AG04449 (cell line): ENCODE measurements at regions not wholly inside any gene's neighbourhood (a gene's known extent, or its start where the extent isn't known, plus 50 kb on each side); places are given as distances from the start of the nearest gene placed in this dataset.

ENCODE experiments used
- CTCF ChIA-PET: fragments of 350-600 bp; formaldehyde crosslinking; extraction: SDS; loops from one replicate; lab custom pipeline; 2021; ENCODE audit warnings: antibody characterized with exemption; lab: Yijun Ruan, JAX
- POLR2A ChIA-PET: fragments of 400-600, 350-600 bp; formaldehyde crosslinking; extraction: SDS; loops from one replicate; lab custom pipeline; 2020; ENCODE audit warnings: antibody characterized with exemption, inconsistent platforms; lab: Yijun Ruan, JAX
- DNase-seq: peaks from one replicate; pipeline ENCODE4 v3.0.0-alpha.2; 2010; ENCODE audit warnings: low read depth, low spot score
- H3K4me3 ChIP-seq: 2 replicates; pipeline ENCODE4 v1.5.1; 2011; ENCODE audit warnings: low read depth, mild to moderate bottlenecking, control low read depth, low read length
- TF ChIP-seq, protein P1 (sequence below): IDR thresholded peaks from one replicate; pipeline ENCODE4 v1.5.1; 2011; ENCODE audit warnings: mild to moderate bottlenecking, moderate library complexity, low read length, control low read depth, inconsistent platforms; ENCODE audit not compliant: insufficient read depth; ENCODE audit errors: missing control alignments

GRCh38 chr6:9594746-9595145, 820.1 kb downstream of the TFAP2A start:
- CTCF ChIA-PET, result no interaction called here

GRCh38 chr6:9593554-9593953, 821.3 kb downstream of the TFAP2A start:
- ChIA-PET CTCF (interaction anchor here (1.1 kb wide), 1 partner anchor 10 kb away, joined by 3 read pairs; no protein-coding TSS in a partner anchor), POLR2A (no interaction called here)
- no peak for DNase-seq
- TF ChIP-seq, protein P1, sequence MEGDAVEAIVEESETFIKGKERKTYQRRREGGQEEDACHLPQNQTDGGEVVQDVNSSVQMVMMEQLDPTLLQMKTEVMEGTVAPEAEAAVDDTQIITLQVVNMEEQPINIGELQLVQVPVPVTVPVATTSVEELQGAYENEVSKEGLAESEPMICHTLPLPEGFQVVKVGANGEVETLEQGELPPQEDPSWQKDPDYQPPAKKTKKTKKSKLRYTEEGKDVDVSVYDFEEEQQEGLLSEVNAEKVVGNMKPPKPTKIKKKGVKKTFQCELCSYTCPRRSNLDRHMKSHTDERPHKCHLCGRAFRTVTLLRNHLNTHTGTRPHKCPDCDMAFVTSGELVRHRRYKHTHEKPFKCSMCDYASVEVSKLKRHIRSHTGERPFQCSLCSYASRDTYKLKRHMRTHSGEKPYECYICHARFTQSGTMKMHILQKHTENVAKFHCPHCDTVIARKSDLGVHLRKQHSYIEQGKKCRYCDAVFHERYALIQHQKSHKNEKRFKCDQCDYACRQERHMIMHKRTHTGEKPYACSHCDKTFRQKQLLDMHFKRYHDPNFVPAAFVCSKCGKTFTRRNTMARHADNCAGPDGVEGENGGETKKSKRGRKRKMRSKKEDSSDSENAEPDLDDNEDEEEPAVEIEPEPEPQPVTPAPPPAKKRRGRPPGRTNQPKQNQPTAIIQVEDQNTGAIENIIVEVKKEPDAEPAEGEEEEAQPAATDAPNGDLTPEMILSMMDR, result no peak
- no peak overlapping the region for H3K4me3 ChIP-seq

More at GRCh38 chr6:9594746-9595145, 820.1 kb downstream of the TFAP2A start:
- TF ChIP-seq, protein P1, result no peak
- H3K4me3 ChIP-seq, result no peak overlapping the region
- no peak for DNase-seq
- POLR2A ChIA-PET, result no interaction called here

GRCh38 chr6:9583753-9584352, 831.0 kb downstream of the TFAP2A start:
- ChIA-PET CTCF (interaction anchor here (0.6 to 0.9 kb wide), 2 partner anchors 9 to 276 kb away, joined by 3 read pairs; no protein-coding TSS in a partner anchor), POLR2A (no interaction called here)
- TF ChIP-seq, protein P1, result no peak
- DNase-seq, result no peak
- H3K4me3 ChIP-seq, result no peak overlapping the region

DNA sequence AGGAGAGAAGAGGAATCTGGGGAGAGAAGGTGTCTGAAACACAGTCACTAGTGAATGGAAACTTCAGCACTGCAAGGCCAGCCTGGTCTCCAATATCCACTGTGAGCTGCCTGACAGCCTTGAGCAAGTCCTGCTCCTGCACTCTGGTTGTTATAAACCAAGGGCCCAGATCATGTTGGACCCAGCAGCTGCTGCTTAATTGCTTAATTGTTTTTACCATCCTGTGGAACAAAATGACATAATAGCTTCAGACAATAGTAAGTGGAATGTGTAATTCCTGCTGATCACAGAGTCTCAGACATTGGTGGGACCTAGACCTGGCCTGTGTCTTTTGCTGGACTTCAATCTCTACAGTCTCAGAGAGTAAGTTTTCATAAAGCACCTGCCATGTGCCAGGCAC, 833.7 kb downstream of the TFAP2A start:
- TF ChIP-seq, protein P1, result no peak
- DNase-seq, result no peak
- ChIA-PET POLR2A (no interaction called here), CTCF (no interaction called here)
- H3K4me3 ChIP-seq, result no peak overlapping the region

GRCh38 chr6:9576521-9576920, 838.4 kb downstream of the TFAP2A start:
- POLR2A ChIA-PET, result no interaction called here
- TF ChIP-seq, protein P1, result no peak
- no peak overlapping the region for H3K4me3 ChIP-seq

GRCh38 chr6:9566096-9566495, 848.8 kb downstream of the TFAP2A start:
- TF ChIP-seq, protein P1, result no peak
- DNase-seq, result no peak
- H3K4me3 ChIP-seq, result no peak overlapping the region
- ChIA-PET CTCF (no interaction called here), POLR2A (no interaction called here)

More at GRCh38 chr6:9576521-9576920, 838.4 kb downstream of the TFAP2A start:
- CTCF ChIA-PET, result no interaction called here
- no peak for DNase-seq
